K562 (cell line): ENCODE measurements at regions not wholly inside any gene's neighbourhood (a gene's known extent, or its start where the extent isn't known, plus 50 kb on each side); places are given as distances from the start of the nearest gene placed in this dataset.
A peak's percentile ranks its signal among the peaks of the same experiment; 100 is the strongest.

Experiments
- CCNT2 ChIP-seq: IDR thresholded peaks from 2 replicates; pipeline ENCODE4 v1.6.1; 2011; ENCODE audit warnings: borderline replicate concordance, low read depth, mild to moderate bottlenecking, moderate library complexity, mixed read lengths, low read length; ENCODE audit not compliant: insufficient read length; ENCODE audit errors: extremely low read depth
- DDX20 ChIP-seq: fragments of 450-650 bp; IDR thresholded peaks from 2 replicates; pipeline ENCODE4 v1.6.1; 2016; ENCODE audit warnings: missing genetic modification characterization, low read depth, mild to moderate bottlenecking, missing compliant biosample characterization, moderate library complexity
- EHMT2 ChIP-seq: fragments of 450-650 bp; IDR thresholded peaks from 2 replicates; pipeline ENCODE4 v1.6.1; 2018; ENCODE audit warnings: antibody characterized with exemption
- HLTF ChIP-seq: fragments of 450-650 bp; IDR thresholded peaks from 2 replicates; pipeline ENCODE4 v1.6.1; 2016
- HMG20A ChIP-seq: fragments of 450-650 bp; formaldehyde crosslinking; conservative IDR thresholded peaks from 2 replicates; pipeline ENCODE4 v1.4.0; 2020; ENCODE audit warnings: mild to moderate bottlenecking, mixed read lengths
- ILF3 ChIP-seq: fragments of 450-650 bp; IDR thresholded peaks from 2 replicates; pipeline ENCODE4 v1.6.1; 2018; ENCODE audit warnings: antibody characterized with exemption, mild to moderate bottlenecking, moderate library complexity, borderline replicate concordance
- KDM2B ChIP-seq: fragments of 250-450 bp; sonication (Bioruptor Pico); IDR thresholded peaks from 2 replicates; pipeline ENCODE4 v1.8.0; 2021; ENCODE audit warnings: mild to moderate bottlenecking, moderate library complexity
- MEF2D ChIP-seq: conservative IDR thresholded peaks from 2 replicates; pipeline ENCODE4 v1.6.1; 2016; ENCODE audit warnings: low read depth, missing genetic modification characterization, missing compliant biosample characterization
- MTF1 ChIP-seq: fragments of 250-450 bp; sonication (Bioruptor Pico); IDR thresholded peaks from 2 replicates; pipeline ENCODE4 v1.9.0; 2021; ENCODE audit warnings: moderate library complexity, mild to moderate bottlenecking, inconsistent platforms, borderline replicate concordance
- NR2C1 ChIP-seq, 2 experiments: fragments of 450-650 bp; IDR thresholded peaks; 2 replicates each; pipeline ENCODE4 v1.6.1; 2017; ENCODE audit warnings: mild to moderate bottlenecking in 2 of 2, antibody characterized with exemption in 1 of 2, inconsistent platforms in 1 of 2, missing compliant biosample characterization in 1 of 2, missing genetic modification characterization in 1 of 2
- POLR3A ChIP-seq: IDR thresholded peaks from 2 replicates; pipeline ENCODE4 v1.6.1; 2011; ENCODE audit warnings: borderline replicate concordance, mild to moderate bottlenecking, moderate library complexity; ENCODE audit not compliant: insufficient read length, insufficient read depth; ENCODE audit errors: extremely low read depth
- TBP ChIP-seq: optimal IDR thresholded peaks from 2 replicates; pipeline ENCODE3; 2011; ENCODE audit warnings: low read depth, low read length, improper control_type of control experiment
- YBX1 ChIP-seq: fragments of 450-650 bp; IDR thresholded peaks from 2 replicates; pipeline ENCODE4 v1.7.1; 2016; ENCODE audit warnings: mild to moderate bottlenecking
- YY1 ChIP-seq, 3 experiments: IDR thresholded peaks; 2 replicates each; pipeline ENCODE4 v1.6.1; 2011; ENCODE audit warnings: low read length in 2 of 3, mild to moderate bottlenecking in 2 of 3, moderate library complexity in 2 of 3, borderline replicate concordance in 1 of 3, control low read depth in 1 of 3, low read depth in 1 of 3; ENCODE audit not compliant: insufficient read depth in 3 of 3, insufficient replicate concordance in 2 of 3, control insufficient read depth in 1 of 3, insufficient read length in 1 of 3; ENCODE audit errors: extremely low read depth in 1 of 3
- ZKSCAN8 ChIP-seq: fragments of 200-800 bp; sonication (Bioruptor generic); IDR thresholded peaks from 2 replicates; pipeline ENCODE4 v1.6.1; 2016; ENCODE audit warnings: missing genetic modification characterization, missing compliant biosample characterization
- ZNF445 ChIP-seq: fragments of 250-450 bp; sonication (Bioruptor Pico); IDR thresholded peaks from 2 replicates; pipeline ENCODE4 v1.4.0; 2020; ENCODE audit warnings: low read depth, mild to moderate bottlenecking, moderate library complexity
- ZNF583 ChIP-seq: fragments of 250-450 bp; sonication (Bioruptor Pico); IDR thresholded peaks from 2 replicates; pipeline ENCODE4 v1.4.0; 2020
- TF ChIP-seq, protein P1 (sequence below): sonication (generic); IDR thresholded peaks from 2 replicates; pipeline ENCODE4 v1.6.1; 2016
- TF ChIP-seq, protein P2 (sequence below): fragments of 250-450 bp; sonication (Bioruptor Pico); IDR thresholded peaks from 2 replicates; pipeline ENCODE4 v1.5.0; 2021
- TF ChIP-seq, protein P3 (sequence below): IDR thresholded peaks from 2 replicates; pipeline ENCODE4 v1.6.1; 2012; ENCODE audit warnings: low read depth, low read length, improper control_type of control experiment, borderline replicate concordance
- TF ChIP-seq, protein P4 (sequence below): fragments of 450-650 bp; formaldehyde crosslinking; conservative IDR thresholded peaks from 2 replicates; pipeline ENCODE4 v1.4.0; 2022; ENCODE audit warnings: mild to moderate bottlenecking, missing genetic modification characterization
- TF ChIP-seq, protein P5 (sequence below): fragments of 450-650 bp; formaldehyde crosslinking; IDR thresholded peaks from 2 replicates; pipeline ENCODE4 v1.4.0; 2022; ENCODE audit warnings: missing genetic modification characterization

DNA sequence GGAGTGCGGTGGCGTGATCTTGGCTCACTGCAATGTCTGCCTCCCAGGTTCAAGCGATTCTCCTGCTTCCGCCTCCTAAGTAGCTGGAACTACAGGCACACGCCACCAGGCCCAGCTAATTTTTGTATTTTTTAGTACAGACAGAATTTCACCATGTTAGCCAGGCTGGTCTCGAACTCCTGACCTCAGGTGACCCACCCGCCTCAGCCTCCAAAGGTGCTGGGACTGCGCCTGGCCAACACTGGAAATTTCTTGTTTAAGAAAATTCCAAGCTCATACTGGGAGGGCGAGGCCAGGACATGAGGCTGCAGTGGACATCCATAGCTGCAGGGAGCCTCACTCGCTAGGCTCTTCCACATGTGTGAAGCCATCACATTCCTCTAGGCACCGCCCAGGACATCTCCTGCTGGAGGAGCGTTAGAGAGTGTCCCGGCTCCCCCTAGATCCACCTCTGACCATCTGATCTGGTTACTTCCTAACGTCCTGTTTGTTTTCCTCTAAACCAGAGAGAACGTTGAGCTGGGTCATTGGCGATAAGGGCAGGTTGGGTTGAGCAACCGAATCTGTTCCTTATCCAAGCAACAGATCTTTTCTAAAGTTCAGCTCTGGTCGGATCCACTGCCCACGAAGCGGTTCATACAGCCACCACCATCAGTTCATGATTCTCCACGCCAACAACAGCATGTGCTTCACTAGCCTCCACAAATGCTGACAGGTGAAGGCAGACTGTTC is 108.2 kb upstream of the MED13L start (continued):
- TF ChIP-seq DDX20 (tag) = no peak
- no peak for TF ChIP-seq KDM2B (CRISPR knock-in tag)
- no peak for TF ChIP-seq ILF3
- TF ChIP-seq, protein P1, sequence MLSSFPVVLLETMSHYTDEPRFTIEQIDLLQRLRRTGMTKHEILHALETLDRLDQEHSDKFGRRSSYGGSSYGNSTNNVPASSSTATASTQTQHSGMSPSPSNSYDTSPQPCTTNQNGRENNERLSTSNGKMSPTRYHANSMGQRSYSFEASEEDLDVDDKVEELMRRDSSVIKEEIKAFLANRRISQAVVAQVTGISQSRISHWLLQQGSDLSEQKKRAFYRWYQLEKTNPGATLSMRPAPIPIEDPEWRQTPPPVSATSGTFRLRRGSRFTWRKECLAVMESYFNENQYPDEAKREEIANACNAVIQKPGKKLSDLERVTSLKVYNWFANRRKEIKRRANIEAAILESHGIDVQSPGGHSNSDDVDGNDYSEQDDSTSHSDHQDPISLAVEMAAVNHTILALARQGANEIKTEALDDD = peak; percentile 98
- no peak for TF ChIP-seq YBX1
- TF ChIP-seq MEF2D (tag) = peak; percentile 57
- peak; percentile 33; the same call in 1 of the 2 replicates for TF ChIP-seq ZKSCAN8
- TF ChIP-seq POLR3A = no peak
- TF ChIP-seq CCNT2 = peak; percentile 88
- TF ChIP-seq HMG20A (CRISPR knock-in tag) = no peak
- TF ChIP-seq ZNF445 = no peak
- TF ChIP-seq, protein P2, sequence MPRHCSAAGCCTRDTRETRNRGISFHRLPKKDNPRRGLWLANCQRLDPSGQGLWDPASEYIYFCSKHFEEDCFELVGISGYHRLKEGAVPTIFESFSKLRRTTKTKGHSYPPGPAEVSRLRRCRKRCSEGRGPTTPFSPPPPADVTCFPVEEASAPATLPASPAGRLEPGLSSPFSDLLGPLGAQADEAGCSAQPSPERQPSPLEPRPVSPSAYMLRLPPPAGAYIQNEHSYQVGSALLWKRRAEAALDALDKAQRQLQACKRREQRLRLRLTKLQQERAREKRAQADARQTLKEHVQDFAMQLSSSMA (CRISPR knock-in tag) = no peak
- peak; percentile 40 for TF ChIP-seq TBP
- TF ChIP-seq, protein P3, sequence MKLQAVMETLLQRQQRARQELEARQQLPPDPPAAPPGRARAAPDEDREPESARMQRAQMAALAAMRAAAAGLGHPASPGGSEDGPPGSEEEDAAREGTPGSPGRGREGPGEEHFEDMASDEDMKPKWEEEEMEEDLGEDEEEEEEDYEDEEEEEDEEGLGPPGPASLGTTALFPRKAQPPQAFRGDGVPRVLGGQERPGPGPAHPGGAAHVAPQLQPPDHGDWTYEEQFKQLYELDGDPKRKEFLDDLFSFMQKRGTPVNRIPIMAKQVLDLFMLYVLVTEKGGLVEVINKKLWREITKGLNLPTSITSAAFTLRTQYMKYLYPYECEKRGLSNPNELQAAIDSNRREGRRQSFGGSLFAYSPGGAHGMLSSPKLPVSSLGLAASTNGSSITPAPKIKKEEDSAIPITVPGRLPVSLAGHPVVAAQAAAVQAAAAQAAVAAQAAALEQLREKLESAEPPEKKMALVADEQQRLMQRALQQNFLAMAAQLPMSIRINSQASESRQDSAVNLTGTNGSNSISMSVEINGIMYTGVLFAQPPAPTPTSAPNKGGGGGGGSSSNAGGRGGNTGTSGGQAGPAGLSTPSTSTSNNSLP = peak; percentile 80; the same call in 1 of the 2 replicates
- no peak for TF ChIP-seq HLTF
- TF ChIP-seq EHMT2 = peak; percentile 71
- TF ChIP-seq YY1 (IDR thresholded peaks at IDR 0.05; ENCODE audit: borderline replicate concordance in 1 of 3, control insufficient read depth in 1 of 3, extremely low read depth in 1 of 3, insufficient read depth in 3 of 3, insufficient read length in 1 of 3, insufficient replicate concordance in 2 of 3, low read depth in 1 of 3, low read length in 2 of 3) = no peak
- 0 out of 2 replicates have a peak, but pooled peaks have one; percentile 49 for TF ChIP-seq ZNF583 (CRISPR knock-in tag)
- TF ChIP-seq, protein P4, sequence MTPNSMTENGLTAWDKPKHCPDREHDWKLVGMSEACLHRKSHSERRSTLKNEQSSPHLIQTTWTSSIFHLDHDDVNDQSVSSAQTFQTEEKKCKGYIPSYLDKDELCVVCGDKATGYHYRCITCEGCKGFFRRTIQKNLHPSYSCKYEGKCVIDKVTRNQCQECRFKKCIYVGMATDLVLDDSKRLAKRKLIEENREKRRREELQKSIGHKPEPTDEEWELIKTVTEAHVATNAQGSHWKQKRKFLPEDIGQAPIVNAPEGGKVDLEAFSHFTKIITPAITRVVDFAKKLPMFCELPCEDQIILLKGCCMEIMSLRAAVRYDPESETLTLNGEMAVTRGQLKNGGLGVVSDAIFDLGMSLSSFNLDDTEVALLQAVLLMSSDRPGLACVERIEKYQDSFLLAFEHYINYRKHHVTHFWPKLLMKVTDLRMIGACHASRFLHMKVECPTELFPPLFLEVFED = 0 out of 2 replicates have a peak, but pooled peaks have one; percentile 19
- TF ChIP-seq, protein P5, sequence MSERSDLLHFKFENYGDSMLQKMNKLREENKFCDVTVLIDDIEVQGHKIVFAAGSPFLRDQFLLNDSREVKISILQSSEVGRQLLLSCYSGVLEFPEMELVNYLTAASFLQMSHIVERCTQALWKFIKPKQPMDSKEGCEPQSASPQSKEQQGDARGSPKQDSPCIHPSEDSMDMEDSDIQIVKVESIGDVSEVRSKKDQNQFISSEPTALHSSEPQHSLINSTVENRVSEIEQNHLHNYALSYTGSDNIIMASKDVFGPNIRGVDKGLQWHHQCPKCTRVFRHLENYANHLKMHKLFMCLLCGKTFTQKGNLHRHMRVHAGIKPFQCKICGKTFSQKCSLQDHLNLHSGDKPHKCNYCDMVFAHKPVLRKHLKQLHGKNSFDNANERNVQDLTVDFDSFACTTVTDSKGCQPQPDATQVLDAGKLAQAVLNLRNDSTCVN (CRISPR knock-in tag) = no peak
- TF ChIP-seq NR2C1 (IDR thresholded peaks at IDR 0.05) = no peak
- peak; percentile 88 for TF ChIP-seq NR2C1 (tag; IDR thresholded peaks at IDR 0.05)
- TF ChIP-seq MTF1 (CRISPR knock-in tag) = no peak
